Fibroblast of peridontal ligament (primary cell): ENCODE measurements at regions not wholly inside any gene's neighbourhood (a gene's known extent, or its start where the extent isn't known, plus 50 kb on each side); places are given as distances from the start of the nearest gene placed in this dataset.
"Not testable (repeated sequence)": the region's sequence is repeated elsewhere in the genome, so short reads cannot be mapped to it uniquely, and the experiment has no call there.

ENCODE experiments used
- DNase-seq: peaks from one replicate; pipeline ENCODE4 v3.0.0-alpha.2; 2010; ENCODE audit errors: extremely low read depth

DNA sequence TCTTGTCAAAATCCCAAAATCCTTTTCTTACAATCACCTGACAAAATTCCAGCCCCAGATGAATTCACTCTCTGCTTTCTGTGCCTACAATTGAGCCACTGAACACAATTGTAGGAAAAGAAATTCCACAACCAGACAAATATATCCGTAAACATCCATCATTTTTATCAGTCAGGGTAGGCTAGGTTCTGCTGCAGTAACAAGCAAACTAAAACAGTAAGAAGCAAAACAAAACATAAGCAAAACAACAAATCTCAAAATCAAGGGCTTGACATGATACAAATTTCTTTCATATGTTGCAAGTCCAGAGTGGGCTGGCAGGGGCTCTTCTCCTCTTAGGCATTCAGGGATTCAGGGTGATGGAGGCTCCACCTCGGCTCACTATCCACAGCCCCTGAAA is 114.2 kb upstream of the MAN2A1 start:
- DNase-seq = no peak

DNA sequence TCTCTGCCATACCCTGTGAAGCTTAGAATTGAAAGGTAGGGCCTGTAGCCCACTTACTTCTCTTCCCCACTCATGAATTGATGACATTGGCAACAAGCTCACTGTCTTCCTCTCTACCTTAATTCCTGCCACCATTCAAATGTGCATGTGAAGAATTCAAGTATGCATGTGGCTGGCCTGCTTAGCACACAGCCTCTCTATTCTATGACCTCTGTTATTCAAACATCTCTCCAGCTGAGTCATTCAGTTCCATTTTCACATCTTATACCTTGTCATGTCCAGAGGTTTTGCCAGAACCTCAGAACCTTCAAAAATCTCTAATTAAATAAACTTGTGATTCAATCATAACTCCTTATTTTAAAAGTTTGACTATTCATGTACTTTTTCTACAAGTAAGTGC is 114.7 kb upstream of the MAN2A1 start:
- DNase-seq = no peak

DNA sequence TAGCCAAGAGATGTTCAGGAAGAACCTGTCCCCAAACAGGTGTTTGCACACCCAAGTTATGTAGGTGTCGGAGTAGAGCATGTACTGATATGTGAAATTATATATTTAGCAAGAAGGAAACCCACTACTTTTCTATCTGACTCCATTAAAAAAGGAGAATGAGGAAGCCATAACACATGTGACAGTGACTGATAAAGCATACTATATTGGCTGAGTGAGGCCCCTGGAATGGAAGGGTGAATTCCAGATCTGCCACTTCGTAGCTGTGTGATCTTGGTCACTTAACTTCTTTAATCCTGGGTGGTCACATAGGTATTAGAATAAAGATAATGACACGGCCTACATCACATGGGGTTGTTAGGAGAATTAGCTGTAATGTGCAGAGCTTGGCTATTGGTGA is 116.0 kb upstream of the MAN2A1 start:
- no peak for DNase-seq

DNA sequence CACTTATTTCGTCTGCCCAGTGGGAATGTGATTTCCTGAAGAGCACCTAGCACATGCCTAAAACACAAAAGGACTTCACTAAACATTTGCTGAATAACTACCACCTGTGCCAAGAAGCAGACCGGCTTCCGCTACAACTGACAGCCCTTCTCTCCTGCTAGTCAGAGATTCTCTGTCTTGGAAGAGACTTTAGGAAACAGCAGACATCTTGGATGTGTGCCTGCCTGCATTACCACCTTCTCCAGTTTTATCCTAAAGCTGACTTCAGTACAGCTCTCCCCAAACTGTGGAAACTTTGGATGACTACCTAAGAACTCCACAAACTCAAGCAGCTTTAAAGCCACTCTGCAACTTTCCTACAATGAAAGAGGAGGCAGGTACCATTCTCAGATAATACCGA is 116.5 kb upstream of the MAN2A1 start:
- DNase-seq = no peak

DNA sequence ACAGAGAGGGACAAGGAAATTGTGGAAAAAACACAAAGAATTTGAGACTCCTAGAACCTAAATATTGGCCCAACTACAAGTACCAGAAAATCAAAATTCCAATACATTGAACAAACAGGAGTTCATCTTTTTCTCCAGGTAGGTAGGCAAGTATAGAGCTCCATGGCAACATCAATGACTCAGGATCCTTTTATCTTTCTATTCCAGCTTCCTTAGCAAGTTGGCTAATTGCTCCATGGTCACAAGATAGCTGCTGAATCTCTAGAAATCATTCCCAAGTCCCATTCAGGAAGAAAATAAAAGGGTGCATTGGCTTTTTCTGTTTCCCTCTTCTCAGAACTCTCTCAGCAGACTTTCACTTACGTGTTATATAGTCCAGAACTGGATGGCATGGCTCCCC is 117.9 kb upstream of the MAN2A1 start:
- DNase-seq = no peak

DNA sequence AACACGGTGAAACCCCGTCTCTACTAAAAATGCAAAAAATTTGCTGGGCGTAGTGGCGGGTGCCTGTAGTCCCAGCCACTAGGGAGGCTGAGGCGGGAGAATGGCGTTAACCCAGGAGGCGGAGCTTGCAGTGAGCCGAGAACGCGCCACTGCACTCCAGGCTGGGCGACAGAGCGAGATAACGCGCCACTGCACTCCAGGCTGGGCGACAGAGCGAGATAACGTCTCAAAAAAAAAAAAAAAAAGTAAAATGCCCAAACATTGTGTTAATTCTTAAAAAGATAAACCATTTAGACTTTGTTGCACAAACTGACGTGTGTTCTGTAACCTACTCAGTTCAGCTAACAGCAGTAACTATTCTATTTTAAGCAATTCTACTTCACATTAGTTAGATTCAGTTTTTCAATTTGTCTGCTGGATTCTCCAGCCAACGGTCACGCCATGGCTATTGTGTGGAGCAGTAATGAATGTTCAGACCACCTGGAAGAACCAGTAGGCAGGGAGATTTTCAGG is 119.3 kb upstream of the MAN2A1 start:
- DNase-seq = no peak

GRCh38 chr5:109567374-109568044 is 122.2 kb upstream of the MAN2A1 start:
- peak; percentile 17 for DNase-seq

DNA sequence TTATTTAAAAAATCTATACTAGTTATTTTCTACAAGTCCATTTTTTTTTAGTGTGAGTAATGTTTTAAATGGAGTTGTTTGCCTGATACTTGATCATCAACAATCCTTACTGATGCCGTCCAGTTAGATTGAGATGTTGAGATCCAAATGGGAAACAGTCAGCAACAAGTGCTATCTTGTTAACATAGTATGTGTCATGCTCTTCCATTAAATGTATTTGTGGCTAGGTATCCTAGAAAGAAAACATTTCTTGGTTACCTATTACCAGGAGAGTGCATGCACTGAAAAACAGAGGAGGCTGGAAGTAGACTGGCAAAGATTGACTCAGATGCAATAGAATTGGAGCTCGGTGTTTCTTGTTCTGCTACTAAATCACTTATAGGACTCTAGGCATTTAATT is 123.4 kb upstream of the MAN2A1 start:
- DNase-seq = no peak

DNA sequence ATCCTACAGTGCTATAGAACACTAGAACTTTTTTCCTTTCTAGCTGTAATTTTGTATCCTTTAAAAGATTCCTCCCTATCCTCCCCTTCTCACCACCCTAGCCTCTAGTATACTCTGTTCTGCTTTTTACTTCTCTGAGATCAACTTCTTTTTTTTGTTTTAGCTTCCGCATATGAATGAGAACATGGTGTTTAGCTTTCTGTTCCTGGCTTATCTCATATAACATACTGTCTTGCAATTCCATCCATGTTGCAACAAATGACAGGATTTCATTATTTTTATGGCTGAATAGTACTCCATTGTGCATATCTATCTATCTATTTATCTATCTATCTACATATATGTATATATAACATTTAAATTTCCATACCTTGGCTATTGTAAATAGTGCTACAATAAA is 126.0 kb upstream of the MAN2A1 start:
- DNase-seq = no peak

DNA sequence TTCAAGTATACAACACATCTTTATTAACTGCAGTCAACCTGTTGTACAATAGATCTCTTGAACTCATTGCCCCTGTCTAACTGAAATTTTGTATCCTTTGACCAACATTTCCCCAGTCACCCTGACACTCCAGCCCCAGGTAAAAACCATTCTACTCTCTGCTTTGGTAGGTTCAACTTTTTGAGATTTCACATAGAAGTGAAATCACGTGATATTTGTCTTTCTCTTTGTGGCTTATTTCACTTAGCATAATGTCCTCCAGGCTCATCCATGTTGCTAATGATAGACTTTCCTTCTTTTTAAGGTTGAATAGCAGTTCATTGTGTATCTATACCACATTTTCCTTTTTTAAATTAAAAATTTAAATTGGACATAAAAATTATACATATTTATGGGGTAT is 126.5 kb upstream of the MAN2A1 start:
- no peak for DNase-seq

DNA sequence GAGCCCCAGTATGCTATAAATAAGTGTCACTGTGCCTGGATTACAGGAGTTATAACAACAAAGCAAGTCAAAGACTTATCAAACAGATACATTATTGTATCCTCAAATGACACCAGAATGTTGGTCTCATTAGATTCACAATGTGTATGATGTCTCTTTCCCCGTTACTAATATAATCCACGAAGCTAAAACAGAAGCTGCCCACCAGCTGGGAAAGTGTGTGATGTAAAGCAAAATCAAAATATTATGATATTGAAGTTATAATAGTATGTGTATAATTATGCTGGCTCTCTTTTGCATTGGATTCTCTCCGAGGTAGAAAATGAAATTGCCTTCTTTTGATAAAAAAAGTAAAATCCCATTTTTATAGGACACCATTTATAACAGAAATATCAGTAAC is 127.3 kb upstream of the MAN2A1 start:
- DNase-seq = no peak

DNA sequence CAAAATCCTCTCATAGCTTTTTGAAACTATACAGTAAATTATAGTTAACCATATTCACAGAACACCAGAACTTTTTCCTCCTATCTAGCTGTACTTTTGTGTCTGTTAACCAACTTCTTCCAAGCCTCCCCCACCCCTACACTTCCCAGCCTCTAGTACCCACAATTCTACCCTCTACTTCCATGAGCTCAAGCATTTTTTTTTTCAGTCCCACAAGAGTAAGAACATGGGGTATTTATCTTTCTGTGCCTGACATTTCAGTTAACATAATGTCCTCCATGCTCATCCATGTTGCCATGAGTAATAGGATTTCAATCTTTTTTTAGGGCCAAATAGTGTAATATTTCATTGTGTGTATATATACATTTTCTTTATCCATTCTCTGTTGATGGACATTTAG is 128.3 kb upstream of the MAN2A1 start:
- no peak for DNase-seq

DNA sequence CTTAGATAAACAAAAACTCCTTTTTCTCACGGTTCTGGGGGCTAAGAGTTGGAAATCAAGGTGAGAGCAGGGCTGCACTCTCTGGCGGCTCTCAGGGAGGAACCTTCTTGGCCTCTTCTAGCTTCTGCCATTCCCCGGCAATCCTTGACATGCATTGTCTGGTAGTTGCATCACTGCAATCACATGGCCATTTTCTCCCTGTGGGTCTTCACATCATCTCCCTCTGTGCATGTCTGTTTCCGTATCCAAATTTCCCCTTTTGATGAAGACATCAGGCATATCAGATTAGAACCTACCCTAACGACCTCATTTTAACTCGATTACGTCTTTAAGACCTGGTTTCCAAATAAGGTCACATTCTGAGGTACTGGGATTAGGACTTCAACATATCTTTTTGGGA is 129.2 kb upstream of the MAN2A1 start:
- DNase-seq = no peak

DNA sequence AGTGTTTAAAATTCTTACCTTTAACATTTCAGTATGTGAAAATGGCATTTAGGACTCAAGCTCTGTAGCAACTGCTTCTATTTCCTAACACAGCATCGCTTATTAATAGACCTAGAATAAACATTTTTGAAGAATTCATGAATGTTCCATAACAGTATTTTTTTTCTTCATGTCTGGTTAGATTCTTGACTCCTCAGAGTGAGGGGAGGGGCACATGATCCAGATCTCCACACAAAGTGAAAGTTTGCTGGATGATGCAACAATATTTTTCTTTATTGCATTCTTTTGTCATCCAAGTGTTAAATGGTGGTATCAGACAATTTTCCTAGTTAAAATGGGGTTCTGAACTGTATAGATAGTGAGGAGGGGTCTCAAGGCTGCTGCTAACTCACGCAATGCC is 130.8 kb upstream of the MAN2A1 start:
- DNase-seq = no peak

DNA sequence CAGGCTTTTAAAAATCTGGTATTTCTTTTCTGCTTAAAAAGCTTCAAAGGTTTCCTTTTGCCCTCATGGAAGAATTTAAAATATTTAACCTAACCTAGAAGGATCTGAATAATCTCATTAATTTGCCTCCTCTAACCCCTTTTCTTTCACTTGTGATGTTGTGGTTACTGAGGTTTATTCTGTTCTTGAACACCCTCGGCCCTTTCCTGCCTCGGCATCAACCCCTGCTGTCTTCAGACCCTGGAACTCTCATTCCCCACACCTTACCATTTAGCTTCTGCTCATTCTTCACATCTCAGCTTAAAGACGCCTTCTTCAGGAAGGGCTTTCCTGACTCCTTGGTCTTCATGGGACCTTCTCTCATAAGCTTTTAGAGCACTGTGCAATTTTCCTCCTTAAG is 131.4 kb upstream of the MAN2A1 start:
- DNase-seq = no peak

GRCh38 chr5:109553846-109554245 is 135.9 kb upstream of the MAN2A1 start:
- no peak for DNase-seq

DNA sequence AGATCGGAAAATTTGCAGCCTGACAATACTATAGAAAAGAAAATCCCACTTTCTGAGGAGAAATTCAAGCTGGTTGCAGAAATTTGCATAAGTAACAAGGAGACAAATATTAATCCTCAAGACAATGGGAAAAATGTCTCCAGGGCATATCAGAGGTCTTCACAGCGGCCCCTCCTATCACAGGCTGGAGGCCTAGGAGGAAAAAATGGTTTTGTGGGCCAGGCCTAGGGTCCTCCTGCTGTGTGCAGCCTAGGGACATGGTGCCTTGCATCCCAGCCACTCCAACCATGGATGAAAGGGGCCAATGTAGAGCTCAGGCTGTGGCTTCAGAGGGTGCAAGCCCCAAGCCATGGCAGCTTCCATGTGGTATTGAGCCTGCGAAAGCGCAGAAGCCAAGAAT is 138.5 kb upstream of the MAN2A1 start:
- not testable (repeated sequence) for DNase-seq

DNA sequence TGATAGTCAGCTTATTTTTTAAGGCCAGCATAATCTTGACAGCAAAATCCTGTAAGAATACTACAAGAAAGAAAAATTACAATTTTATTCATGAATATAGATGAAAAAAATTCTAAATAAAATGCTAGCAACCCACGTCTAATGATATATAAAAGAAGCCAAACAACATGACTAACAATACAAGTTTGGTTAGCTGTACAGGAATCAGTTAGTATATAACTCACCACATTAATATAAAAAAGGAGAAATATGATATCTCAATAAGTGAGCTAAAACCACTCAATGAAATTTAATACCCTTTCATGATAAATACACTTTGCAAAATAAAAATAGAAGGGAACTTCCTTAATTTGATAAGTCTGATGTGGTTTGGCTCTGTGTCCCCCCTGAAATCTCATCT is 139.7 kb upstream of the MAN2A1 start:
- DNase-seq = no peak

DNA sequence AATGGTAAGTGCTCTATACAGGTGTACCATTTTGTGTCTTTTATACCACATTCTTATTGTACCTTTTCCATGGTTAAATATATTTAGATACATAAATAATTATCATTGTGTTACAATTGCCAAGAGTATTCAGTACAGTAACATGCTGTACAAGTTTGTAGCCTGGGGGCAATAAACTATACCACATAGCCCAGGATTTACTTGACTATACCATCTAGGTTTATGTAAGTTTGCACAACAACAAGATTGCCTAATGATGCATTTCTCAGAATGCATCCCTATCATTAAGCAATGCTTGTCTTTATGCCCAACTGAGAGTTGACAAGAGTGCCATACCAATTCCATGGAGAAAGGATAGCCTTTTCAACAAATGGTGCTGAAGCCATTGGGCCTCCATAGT is 136.7 kb upstream of the PJA2 start:
- no peak for DNase-seq

DNA sequence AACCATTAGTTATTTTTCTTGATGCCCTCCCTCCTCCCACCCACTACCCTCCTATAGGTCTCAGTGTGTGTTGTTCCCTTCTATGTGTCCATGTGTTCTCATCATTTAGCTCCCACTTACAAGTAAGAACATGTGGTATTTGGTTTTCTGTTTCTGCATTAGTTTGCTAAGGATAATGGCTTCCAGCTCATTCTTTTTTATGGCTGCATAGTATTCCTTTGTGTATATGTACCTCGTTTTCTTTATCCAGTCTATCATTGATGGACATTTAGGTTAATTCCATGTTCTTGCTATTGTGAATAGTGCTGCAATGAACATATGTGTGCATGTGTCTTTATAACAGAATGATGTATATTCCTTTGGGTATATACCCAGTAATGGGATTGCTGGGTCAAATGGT is 135.1 kb upstream of the PJA2 start:
- not testable (repeated sequence) for DNase-seq

- DNase-seq = not testable (repeated sequence)
Measured at GRCh38 chr5:109538692-109539091, 128.9 kb upstream of the PJA2 start.

DNA sequence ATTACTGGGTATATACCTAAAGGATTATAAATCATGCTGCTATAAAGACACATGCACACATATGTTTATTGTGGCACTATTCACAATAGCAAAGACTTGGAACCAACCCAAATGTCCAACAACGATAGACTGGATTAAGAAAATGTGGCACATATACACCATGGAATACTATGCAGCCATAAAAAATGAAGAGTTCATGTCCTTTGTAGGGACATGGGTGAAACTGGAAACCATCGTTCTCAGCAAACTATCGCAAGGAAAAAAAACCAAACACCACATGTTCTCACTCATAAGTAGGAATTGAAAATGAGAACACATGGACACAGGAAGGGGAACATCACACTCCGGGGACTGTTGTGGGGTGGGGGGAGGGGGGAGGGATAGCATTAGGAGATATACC is 125.3 kb upstream of the PJA2 start:
- not testable (repeated sequence) for DNase-seq

DNA sequence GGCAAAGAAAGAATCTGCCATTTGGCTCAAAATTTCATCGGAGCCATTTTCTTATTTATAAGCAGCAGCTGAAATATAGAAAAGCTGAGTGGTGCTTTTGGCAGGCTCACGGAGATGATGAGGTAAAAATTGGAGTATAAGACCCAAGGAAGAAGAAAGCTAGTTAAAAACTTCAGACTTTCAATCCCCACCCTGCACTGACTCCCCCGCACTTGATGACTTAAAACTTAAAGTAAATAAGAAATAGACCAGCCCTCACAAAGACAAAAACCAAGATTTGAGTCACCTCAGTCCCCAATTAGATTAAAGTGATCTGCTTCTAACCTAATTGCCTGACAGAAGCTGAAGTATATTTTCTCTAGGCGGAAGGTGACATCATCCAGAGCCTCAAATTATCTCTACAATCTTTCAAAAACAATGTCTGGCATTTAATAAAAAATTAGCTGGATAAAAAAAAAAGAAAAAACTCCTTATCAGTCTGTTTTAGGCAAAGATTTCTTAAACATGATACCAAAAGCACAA is 124.0 kb upstream of the PJA2 start:
- DNase-seq = no peak

- DNase-seq = no peak
Measured at GRCh38 chr5:109532773-109533364, 123.1 kb upstream of the PJA2 start.
